ENCODE measurements at regions not wholly inside any gene's neighbourhood (a gene's known extent, or its start where the extent isn't known, plus 50 kb on each side); places are given as distances from the start of the nearest gene placed in this dataset.

DNA sequence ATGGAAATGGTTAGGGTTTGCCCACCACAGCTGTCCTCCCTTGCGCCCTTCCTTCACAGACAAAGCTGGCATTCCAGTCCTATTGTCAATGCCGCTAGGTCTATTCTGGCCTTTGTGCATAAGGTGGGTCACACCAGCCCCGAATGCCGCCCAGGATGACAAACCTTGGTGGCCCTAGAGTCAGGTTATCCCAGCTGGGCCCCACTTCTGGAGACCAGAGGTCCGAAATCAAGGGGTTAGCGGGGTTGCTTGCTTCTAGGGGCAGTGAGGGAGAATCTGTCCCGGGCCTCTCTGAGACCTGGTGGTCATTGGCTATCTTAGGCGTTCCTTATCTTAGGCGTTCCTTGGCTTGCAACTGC is 472.1 kb downstream of the SOX9 start (continued):
- TF ChIP-seq, protein P1, sequence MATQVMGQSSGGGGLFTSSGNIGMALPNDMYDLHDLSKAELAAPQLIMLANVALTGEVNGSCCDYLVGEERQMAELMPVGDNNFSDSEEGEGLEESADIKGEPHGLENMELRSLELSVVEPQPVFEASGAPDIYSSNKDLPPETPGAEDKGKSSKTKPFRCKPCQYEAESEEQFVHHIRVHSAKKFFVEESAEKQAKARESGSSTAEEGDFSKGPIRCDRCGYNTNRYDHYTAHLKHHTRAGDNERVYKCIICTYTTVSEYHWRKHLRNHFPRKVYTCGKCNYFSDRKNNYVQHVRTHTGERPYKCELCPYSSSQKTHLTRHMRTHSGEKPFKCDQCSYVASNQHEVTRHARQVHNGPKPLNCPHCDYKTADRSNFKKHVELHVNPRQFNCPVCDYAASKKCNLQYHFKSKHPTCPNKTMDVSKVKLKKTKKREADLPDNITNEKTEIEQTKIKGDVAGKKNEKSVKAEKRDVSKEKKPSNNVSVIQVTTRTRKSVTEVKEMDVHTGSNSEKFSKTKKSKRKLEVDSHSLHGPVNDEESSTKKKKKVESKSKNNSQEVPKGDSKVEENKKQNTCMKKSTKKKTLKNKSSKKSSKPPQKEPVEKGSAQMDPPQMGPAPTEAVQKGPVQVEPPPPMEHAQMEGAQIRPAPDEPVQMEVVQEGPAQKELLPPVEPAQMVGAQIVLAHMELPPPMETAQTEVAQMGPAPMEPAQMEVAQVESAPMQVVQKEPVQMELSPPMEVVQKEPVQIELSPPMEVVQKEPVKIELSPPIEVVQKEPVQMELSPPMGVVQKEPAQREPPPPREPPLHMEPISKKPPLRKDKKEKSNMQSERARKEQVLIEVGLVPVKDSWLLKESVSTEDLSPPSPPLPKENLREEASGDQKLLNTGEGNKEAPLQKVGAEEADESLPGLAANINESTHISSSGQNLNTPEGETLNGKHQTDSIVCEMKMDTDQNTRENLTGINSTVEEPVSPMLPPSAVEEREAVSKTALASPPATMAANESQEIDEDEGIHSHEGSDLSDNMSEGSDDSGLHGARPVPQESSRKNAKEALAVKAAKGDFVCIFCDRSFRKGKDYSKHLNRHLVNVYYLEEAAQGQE (IDR thresholded peaks at IDR 0.05; ENCODE audit: unreplicated experiment), result no peak

DNA sequence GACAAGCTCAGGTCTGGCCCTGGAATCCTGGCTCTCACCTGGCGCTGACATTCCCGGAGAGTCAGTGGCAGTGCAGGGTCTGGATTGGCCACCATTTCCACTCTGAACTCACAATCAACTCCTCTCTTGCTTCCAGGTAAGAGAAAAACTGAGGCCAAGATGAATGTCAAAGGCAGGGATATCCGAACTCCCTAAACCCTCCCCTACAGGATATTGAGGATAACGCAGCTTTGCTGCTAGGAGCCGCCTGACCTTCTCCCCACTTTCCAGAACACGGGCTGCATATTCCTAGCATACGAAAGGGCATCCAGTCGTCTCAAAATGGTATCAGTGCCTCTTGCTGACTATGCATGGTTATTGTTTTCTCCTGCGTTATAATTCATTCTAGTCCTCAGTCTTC is 473.4 kb downstream of the SOX9 start:
- no peak overlapping the region for H3K4me3 Mint-ChIP-seq
- Histone ChIP-seq H4K20me1 (replicated peaks; ENCODE audit: insufficient read depth) (no peaks in the 10 kb centered on the region), H3K4me1 (ENCODE audit: insufficient read depth) (no peaks in the 10 kb centered on the region; the same call in 1 of the 2 replicates), H3K4me2 (no peak overlapping the region), H3K4me3 (no peak overlapping the region), H3K27me3 (ENCODE audit: insufficient read depth) (peaks cover 33% of the 10 kb centered on the region), H3K36me3 (ENCODE audit: insufficient read depth) (no peaks in the 10 kb centered on the region), H3K79me2 (replicated peaks; ENCODE audit: insufficient read depth) (no peaks in the 10 kb centered on the region), H3K27ac (ENCODE audit: low read depth) (no peak overlapping the region), H2AFZ (no peak overlapping the region), H3F3A (replicated peaks; ENCODE audit: low read depth) (no peaks in the 10 kb centered on the region), H3K9me2 (ENCODE audit: insufficient read depth) (no peaks in the 10 kb centered on the region)
- DNase-seq (ENCODE audit: low spot score) (peak; percentile 61), ATAC-seq (peak; percentile 20)
- no peaks in the 10 kb centered on the region for H3K9me3 Mint-ChIP-seq
- TF ChIP-seq, protein P2, sequence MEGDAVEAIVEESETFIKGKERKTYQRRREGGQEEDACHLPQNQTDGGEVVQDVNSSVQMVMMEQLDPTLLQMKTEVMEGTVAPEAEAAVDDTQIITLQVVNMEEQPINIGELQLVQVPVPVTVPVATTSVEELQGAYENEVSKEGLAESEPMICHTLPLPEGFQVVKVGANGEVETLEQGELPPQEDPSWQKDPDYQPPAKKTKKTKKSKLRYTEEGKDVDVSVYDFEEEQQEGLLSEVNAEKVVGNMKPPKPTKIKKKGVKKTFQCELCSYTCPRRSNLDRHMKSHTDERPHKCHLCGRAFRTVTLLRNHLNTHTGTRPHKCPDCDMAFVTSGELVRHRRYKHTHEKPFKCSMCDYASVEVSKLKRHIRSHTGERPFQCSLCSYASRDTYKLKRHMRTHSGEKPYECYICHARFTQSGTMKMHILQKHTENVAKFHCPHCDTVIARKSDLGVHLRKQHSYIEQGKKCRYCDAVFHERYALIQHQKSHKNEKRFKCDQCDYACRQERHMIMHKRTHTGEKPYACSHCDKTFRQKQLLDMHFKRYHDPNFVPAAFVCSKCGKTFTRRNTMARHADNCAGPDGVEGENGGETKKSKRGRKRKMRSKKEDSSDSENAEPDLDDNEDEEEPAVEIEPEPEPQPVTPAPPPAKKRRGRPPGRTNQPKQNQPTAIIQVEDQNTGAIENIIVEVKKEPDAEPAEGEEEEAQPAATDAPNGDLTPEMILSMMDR (conservative IDR thresholded peaks at IDR 0.05; ENCODE audit: low read depth in 2 of 2), result no peak; a peak in 1 of 4 replicates
- no peak for TF ChIP-seq NANOG (IDR thresholded peaks at IDR 0.05; ENCODE audit: borderline replicate concordance)
- TF ChIP-seq, protein P3, sequence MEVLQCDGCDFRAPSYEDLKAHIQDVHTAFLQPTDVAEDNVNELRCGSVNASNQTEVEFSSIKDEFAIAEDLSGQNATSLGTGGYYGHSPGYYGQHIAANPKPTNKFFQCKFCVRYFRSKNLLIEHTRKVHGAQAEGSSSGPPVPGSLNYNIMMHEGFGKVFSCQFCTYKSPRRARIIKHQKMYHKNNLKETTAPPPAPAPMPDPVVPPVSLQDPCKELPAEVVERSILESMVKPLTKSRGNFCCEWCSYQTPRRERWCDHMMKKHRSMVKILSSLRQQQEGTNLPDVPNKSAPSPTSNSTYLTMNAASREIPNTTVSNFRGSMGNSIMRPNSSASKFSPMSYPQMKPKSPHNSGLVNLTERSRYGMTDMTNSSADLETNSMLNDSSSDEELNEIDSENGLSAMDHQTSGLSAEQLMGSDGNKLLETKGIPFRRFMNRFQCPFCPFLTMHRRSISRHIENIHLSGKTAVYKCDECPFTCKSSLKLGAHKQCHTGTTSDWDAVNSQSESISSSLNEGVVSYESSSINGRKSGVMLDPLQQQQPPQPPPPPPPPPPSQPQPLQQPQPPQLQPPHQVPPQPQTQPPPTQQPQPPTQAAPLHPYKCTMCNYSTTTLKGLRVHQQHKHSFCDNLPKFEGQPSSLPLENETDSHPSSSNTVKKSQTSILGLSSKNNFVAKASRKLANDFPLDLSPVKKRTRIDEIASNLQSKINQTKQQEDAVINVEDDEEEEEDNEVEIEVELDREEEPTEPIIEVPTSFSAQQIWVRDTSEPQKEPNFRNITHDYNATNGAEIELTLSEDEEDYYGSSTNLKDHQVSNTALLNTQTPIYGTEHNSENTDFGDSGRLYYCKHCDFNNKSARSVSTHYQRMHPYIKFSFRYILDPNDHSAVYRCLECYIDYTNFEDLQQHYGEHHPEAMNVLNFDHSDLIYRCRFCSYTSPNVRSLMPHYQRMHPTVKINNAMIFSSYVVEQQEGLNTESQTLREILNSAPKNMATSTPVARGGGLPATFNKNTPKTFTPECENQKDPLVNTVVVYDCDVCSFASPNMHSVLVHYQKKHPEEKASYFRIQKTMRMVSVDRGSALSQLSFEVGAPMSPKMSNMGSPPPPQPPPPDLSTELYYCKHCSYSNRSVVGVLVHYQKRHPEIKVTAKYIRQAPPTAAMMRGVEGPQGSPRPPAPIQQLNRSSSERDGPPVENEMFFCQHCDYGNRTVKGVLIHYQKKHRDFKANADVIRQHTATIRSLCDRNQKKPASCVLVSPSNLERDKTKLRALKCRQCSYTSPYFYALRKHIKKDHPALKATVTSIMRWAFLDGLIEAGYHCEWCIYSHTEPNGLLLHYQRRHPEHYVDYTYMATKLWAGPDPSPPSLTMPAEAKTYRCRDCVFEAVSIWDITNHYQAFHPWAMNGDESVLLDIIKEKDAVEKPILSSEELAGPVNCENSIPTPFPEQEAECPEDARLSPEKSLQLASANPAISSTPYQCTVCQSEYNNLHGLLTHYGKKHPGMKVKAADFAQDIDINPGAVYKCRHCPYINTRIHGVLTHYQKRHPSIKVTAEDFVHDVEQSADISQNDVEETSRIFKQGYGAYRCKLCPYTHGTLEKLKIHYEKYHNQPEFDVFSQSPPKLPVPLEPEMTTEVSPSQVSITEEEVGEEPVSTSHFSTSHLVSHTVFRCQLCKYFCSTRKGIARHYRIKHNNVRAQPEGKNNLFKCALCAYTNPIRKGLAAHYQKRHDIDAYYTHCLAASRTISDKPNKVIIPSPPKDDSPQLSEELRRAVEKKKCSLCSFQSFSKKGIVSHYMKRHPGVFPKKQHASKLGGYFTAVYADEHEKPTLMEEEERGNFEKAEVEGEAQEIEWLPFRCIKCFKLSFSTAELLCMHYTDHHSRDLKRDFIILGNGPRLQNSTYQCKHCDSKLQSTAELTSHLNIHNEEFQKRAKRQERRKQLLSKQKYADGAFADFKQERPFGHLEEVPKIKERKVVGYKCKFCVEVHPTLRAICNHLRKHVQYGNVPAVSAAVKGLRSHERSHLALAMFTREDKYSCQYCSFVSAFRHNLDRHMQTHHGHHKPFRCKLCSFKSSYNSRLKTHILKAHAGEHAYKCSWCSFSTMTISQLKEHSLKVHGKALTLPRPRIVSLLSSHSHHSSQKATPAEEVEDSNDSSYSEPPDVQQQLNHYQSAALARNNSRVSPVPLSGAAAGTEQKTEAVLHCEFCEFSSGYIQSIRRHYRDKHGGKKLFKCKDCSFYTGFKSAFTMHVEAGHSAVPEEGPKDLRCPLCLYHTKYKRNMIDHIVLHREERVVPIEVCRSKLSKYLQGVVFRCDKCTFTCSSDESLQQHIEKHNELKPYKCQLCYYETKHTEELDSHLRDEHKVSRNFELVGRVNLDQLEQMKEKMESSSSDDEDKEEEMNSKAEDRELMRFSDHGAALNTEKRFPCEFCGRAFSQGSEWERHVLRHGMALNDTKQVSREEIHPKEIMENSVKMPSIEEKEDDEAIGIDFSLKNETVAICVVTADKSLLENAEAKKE (CRISPR knock-in tag; IDR thresholded peaks at IDR 0.05), result no peak
- TF ChIP-seq STAT1 (IDR thresholded peaks at IDR 0.05; ENCODE audit: unreplicated experiment), result no peak
- TF ChIP-seq ZNF331 (CRISPR knock-in tag; IDR thresholded peaks at IDR 0.05; ENCODE audit: low read depth), result no peak
- no peak for TF ChIP-seq ZNF114 (CRISPR knock-in tag; IDR thresholded peaks at IDR 0.05)
- no peak for TF ChIP-seq JUNB (IDR thresholded peaks at IDR 0.05; ENCODE audit: unreplicated experiment)
- TF ChIP-seq EZH2 (IDR thresholded peaks at IDR 0.05; ENCODE audit: low read depth, unreplicated experiment), result no peak
- no peak for TF ChIP-seq CREB1 (CRISPR knock-in tag; IDR thresholded peaks at IDR 0.05; ENCODE audit: low read depth)
- TF ChIP-seq, protein P4, sequence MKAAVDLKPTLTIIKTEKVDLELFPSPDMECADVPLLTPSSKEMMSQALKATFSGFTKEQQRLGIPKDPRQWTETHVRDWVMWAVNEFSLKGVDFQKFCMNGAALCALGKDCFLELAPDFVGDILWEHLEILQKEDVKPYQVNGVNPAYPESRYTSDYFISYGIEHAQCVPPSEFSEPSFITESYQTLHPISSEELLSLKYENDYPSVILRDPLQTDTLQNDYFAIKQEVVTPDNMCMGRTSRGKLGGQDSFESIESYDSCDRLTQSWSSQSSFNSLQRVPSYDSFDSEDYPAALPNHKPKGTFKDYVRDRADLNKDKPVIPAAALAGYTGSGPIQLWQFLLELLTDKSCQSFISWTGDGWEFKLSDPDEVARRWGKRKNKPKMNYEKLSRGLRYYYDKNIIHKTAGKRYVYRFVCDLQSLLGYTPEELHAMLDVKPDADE (IDR thresholded peaks at IDR 0.05), result no peak
- TF ChIP-seq POLR2AphosphoS5 (IDR thresholded peaks at IDR 0.05; ENCODE audit: low read depth), result no peak
- no peaks in the 10 kb centered on the region; the same call in 2 of the 3 replicates for H3K36me3 Mint-ChIP-seq (ENCODE audit: low read depth)
- peaks cover 34% of the 10 kb centered on the region for H3K27me3 Mint-ChIP-seq (ENCODE audit: insufficient read depth, low read depth, poor library complexity)
- peaks cover 18% of the 10 kb centered on the region for H3K4me1 Mint-ChIP-seq
- H3K27ac Mint-ChIP-seq, result no peak overlapping the region

All from GM23338 (cell line).